Activated CD8-positive, alpha-beta T cell treated with anti-CD3 and anti-CD28 coated beads, Interleukin-2, amount 10 ng/mL, durations not matched to agents 7 days and 5 days (primary cell): ENCODE measurements at regions not wholly inside any gene's neighbourhood (a gene's known extent, or its start where the extent isn't known, plus 50 kb on each side); places are given as distances from the start of the nearest gene placed in this dataset.

ENCODE experiments used
- ATAC-seq: fragments of 150-1000 bp; cut with Tn5 transposase; one replicate; pipeline ENCODE4 v1.10.0; 2021; ENCODE audit warnings: moderate library complexity
- CTCF ChIA-PET: fragments of 350-600 bp; sonication (Branson Sonifier 250); formaldehyde crosslinking; loops from one replicate; lab custom pipeline; 2021; ENCODE audit warnings: antibody characterized with exemption; lab: Charles Lee
- POLR2A ChIA-PET: fragments of 350-600 bp; sonication (Branson Sonifier 250); formaldehyde crosslinking; loops from one replicate; lab custom pipeline; 2021; ENCODE audit warnings: antibody characterized with exemption; lab: Charles Lee
- DNase-seq: peaks from one replicate; pipeline ENCODE4 v3.0.0-alpha.2; 2020
- H3K27ac Mint-ChIP-seq: one replicate; pipeline ENCODE4 v1.8.0; 2021; ENCODE audit warnings: mild to moderate bottlenecking, mixed read lengths
- H3K27me3 Mint-ChIP-seq: one replicate; pipeline ENCODE4 v1.8.0; 2021; ENCODE audit warnings: low read depth, mixed read lengths
- H3K36me3 Mint-ChIP-seq: one replicate; pipeline ENCODE4 v1.8.0; 2021; ENCODE audit warnings: low read depth, mixed read lengths
- H3K4me1 Mint-ChIP-seq: one replicate; pipeline ENCODE4 v1.8.0; 2021; ENCODE audit warnings: low read depth, mixed read lengths
- H3K4me3 Mint-ChIP-seq: one replicate; pipeline ENCODE4 v1.8.0; 2021; ENCODE audit warnings: mild to moderate bottlenecking, mixed read lengths
- H3K9me3 Mint-ChIP-seq: one replicate; pipeline ENCODE4 v1.8.0; 2022; ENCODE audit warnings: mixed read lengths; ENCODE audit not compliant: insufficient read depth

DNA sequence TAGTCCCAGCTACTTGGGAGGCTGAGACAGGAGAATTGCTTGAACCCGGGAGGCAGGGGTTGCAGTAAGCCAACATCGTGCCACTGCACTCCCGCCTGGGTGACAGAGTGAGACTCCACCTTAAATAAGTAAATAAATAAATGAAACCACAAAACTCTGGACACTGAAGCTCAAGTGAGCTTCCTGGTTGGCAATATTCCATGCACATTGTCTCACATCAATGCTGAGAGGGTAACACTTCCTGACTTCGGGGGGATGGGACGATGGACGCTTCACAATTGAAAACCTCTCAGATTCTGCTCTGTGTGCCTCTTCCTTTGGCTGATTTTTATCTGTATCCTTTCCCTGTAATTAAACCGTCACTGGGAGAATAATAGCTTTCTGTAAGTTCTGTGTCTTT lies 70.0 kb upstream of the ZNF644 start:
- no peak overlapping the region for H3K4me3 Mint-ChIP-seq
- H3K9me3 Mint-ChIP-seq = peaks cover 5% of the 10 kb centered on the region
- H3K27me3 Mint-ChIP-seq = peaks cover 5% of the 10 kb centered on the region
- DNase-seq (no peak), ATAC-seq (no peak)
- H3K4me1 Mint-ChIP-seq = no peaks in the 10 kb centered on the region
- no peaks in the 10 kb centered on the region for H3K36me3 Mint-ChIP-seq
- CTCF ChIA-PET = interaction anchor here (1.0 kb wide), 1 partner anchor 475 kb away, joined by 3 read pairs; no protein-coding TSS in a partner anchor
- POLR2A ChIA-PET = interaction anchor here (0.6 kb wide), 1 partner anchor 179 kb away, joined by 3 read pairs; no protein-coding TSS in a partner anchor
- no peak overlapping the region for H3K27ac Mint-ChIP-seq

DNA sequence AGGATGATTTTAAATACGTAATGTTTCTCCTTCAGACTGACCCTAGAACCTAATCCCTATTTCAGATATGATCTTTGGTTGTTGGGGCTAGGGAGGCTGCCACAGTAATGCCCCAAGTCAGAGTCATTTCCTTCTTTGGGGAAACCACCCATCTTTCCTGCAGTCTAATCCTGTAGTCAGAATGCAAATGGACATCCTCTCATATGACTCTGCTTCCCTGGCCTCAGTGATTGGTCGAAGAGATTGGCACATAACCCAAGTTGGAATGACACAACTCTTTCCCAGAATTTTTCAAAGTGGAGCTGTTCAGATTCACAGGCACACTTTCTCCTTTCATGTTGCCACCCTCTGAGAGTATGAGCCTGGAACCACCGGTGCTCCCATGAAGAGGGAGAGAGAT lies 58.8 kb upstream of the ZNF644 start:
- peaks cover 2% of the 10 kb centered on the region for H3K27me3 Mint-ChIP-seq
- H3K4me1 Mint-ChIP-seq = no peaks in the 10 kb centered on the region
- H3K27ac Mint-ChIP-seq = no peak overlapping the region
- ATAC-seq (no peak), DNase-seq (no peak)
- H3K4me3 Mint-ChIP-seq = no peak overlapping the region
- ChIA-PET POLR2A (no interaction called here), CTCF (no interaction called here)
- no peaks in the 10 kb centered on the region for H3K9me3 Mint-ChIP-seq
- H3K36me3 Mint-ChIP-seq = no peaks in the 10 kb centered on the region

DNA sequence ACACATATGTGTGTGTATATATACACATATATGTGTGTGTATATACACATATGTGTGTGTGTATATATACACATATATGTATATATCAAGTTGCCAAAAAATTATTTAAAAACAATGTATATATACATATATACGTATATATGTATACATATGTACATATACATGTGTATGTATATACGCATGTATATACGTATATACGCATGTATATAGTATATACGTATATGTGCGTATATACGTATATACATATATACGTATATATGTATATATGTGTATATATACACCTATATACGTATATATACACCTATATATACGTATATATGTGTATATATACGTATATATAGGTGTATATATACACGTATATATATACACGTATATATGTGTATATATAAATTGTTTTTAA lies 57.0 kb upstream of the ZNF644 start:
- Mint-ChIP-seq H3K27ac (no peak overlapping the region), H3K27me3 (peaks cover under 1% of the 10 kb centered on the region), H3K36me3 (no peaks in the 10 kb centered on the region), H3K4me3 (no peak overlapping the region), H3K4me1 (no peaks in the 10 kb centered on the region), H3K9me3 (no peaks in the 10 kb centered on the region)
- ATAC-seq (no peak), DNase-seq (no peak)
- CTCF ChIA-PET = no interaction called here
- POLR2A ChIA-PET = no interaction called here

DNA sequence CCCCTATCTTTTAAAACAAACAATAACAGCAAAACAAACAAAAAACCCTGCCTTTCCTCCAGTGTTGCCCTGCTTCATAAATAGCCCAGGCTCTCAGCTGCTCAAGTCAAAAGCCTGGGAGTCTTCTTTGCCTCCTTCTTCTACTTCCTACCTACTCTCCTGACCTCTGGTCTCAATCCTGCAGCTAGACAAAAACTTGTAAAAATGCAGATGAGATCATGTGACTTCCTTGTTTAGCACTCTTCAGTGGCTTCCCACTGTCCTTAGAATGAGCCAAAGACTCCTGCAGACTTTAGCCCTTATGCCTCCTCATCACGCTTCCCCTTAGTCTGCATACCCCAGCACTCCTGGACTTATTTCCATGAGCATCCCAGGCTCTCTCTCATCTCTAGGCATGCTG lies 55.0 kb upstream of the ZNF644 start:
- no peak for DNase-seq
- ChIA-PET CTCF (no interaction called here), POLR2A (no interaction called here)
- Mint-ChIP-seq H3K4me1 (no peaks in the 10 kb centered on the region), H3K9me3 (no peaks in the 10 kb centered on the region), H3K36me3 (no peaks in the 10 kb centered on the region), H3K27me3 (no peaks in the 10 kb centered on the region), H3K27ac (no peak overlapping the region), H3K4me3 (no peak overlapping the region)
- ATAC-seq = no peak

DNA sequence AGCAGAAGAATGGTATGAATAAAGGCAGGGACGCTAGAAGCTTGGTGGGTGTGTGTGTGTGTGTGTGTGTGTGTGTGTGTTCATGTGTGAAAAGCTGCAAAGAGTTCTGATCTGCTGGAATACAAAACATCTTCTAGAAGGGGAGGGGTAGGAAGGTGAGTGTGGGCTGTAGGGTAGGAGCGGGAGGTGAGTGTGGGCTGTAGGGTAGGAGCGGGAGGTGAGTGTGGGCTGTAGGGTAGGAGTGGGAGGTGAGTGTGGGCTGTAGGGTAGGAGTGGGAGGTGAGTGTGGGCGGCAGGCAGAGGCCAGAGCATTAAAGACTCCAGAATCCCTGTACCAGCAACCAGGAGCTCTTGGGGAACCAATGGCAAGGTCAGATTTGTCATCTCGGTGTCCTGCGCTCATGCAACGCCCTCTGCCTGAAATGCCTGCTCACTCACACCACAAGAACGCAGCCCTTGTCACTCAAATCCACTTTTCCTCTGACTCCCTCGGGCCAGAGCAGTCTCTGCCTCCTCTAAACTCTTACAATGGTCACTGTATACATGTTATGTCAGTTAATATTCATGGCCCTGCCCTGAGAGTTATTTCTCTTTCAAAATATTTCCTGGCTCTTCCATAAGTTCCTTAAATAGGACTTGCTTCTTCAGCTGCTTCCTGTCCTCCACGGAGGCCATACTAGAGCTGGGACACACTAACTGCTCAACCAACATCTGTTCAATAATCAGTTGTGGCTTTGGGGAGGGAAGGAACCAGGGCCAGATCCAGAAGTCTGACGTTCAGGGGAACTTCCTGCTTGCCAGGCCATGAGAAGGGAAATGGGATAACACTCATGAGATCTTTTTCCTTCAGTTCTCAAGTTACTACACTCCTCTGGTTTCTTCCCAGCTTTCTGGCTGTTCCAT lies 53.6 kb upstream of the ZNF644 start:
- H3K27me3 Mint-ChIP-seq = no peaks in the 10 kb centered on the region
- ChIA-PET CTCF (no interaction called here), POLR2A (no interaction called here)
- no peak overlapping the region for H3K4me3 Mint-ChIP-seq
- H3K36me3 Mint-ChIP-seq = no peaks in the 10 kb centered on the region
- DNase-seq = no peak
- no peak overlapping the region for H3K27ac Mint-ChIP-seq
- H3K9me3 Mint-ChIP-seq = no peaks in the 10 kb centered on the region
- H3K4me1 Mint-ChIP-seq = no peaks in the 10 kb centered on the region
- ATAC-seq = no peak

DNA sequence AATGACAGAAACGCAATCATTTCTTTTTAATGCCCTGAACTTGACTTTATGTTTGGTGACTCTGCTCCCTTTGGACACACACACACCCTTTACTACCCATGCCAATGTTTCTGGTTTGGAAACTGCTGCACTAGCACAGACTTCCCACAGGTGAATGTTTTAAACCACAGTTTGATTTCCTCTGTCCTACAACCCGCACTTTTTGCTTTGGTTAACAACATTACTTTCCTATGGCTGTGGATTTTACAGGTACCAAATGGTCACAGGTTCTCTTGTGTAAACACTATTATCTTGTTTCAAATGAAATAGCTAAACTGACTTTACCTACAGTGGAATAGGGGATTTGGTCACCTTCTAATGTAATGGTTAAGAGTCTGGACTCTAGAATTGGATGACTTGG lies 51.5 kb upstream of the ZNF644 start:
- H3K27ac Mint-ChIP-seq = no peak overlapping the region
- H3K9me3 Mint-ChIP-seq = no peaks in the 10 kb centered on the region
- ChIA-PET CTCF (no interaction called here), POLR2A (no interaction called here)
- H3K36me3 Mint-ChIP-seq = no peaks in the 10 kb centered on the region
- peaks cover 3% of the 10 kb centered on the region for H3K27me3 Mint-ChIP-seq
- DNase-seq (no peak), ATAC-seq (no peak)
- no peak overlapping the region for H3K4me3 Mint-ChIP-seq
- no peaks in the 10 kb centered on the region for H3K4me1 Mint-ChIP-seq

DNA sequence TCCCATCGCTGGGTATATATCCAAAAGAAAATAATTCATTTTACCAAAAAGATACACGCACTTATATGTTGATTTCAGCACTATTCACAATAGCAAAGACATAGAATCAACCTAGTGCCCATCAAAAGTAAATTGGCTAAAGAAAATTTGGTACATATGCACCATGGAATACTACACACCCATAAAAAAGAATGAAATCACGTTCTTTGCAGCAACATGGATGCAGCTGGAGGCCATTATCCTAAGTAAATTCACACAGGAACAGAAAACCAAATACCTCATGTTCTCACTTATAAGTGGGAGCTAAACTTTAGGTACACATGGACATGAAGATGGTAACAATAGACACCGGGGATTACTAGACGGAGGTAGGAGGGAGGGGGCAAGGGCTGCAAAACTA lies 50.0 kb upstream of the ZNF644 start:
- ChIA-PET CTCF (no interaction called here), POLR2A (no interaction called here)
- Mint-ChIP-seq H3K27me3 (peaks cover 3% of the 10 kb centered on the region), H3K4me3 (no peak overlapping the region), H3K9me3 (no peaks in the 10 kb centered on the region), H3K4me1 (no peaks in the 10 kb centered on the region), H3K36me3 (no peaks in the 10 kb centered on the region), H3K27ac (no peak overlapping the region)
- DNase-seq (no peak), ATAC-seq (no peak)
